Breast epithelium (tissue), 4 donors: ENCODE measurements at regions not wholly inside any gene's neighbourhood (a gene's known extent, or its start where the extent isn't known, plus 50 kb on each side); places are given as distances from the start of the nearest gene placed in this dataset.

Experiments used
- DNase-seq, 2 donors: peaks; one replicate each; pipeline ENCODE4 v3.0.0-alpha.2; 2019; ENCODE audit warnings: low spot score in 2 of 2
- H3K27ac ChIP-seq, 2 donors: fragments of 200-600 bp; sonication (generic) in 1 of 2; one replicate each; pipeline ENCODE4 v1.5.1; 2016 to 2019; ENCODE audit warnings: mild to moderate bottlenecking in 1 of 2
- H3K27me3 ChIP-seq, 2 donors: fragments of 200-600 bp; sonication (generic) in 1 of 2; one replicate each; pipeline versions ENCODE4 v1.5.1 to v1.6.0; 2017 to 2019; ENCODE audit warnings: control low read depth in 1 of 2, mild to moderate bottlenecking in 1 of 2
- H3K36me3 ChIP-seq: fragments of 200-600 bp; one replicate; pipeline ENCODE4 v1.5.1; 2019
- H3K4me1 ChIP-seq, 2 donors: fragments of 200-600 bp; sonication (generic); one replicate each; pipeline ENCODE4 v1.5.1; 2016 to 2019; ENCODE audit warnings: control low read depth in 1 of 2
- H3K4me3 ChIP-seq, 3 donors: fragments of 200-600 bp; sonication (generic); 1 replicate in 2 of 3; 2 replicates in 1 of 3; pipeline ENCODE4 v1.5.1; 2016 to 2019; ENCODE audit warnings: mild to moderate bottlenecking in 3 of 3, moderate library complexity in 2 of 3
- H3K9me3 ChIP-seq, 2 donors: fragments of 200-600 bp; sonication (generic) in 1 of 2; one replicate each; pipeline ENCODE4 v1.5.1; 2016 to 2019; ENCODE audit warnings: control low read depth in 1 of 2
- CTCF ChIP-seq, 3 donors: fragments of 450-650 bp; IDR thresholded peaks; one replicate each; pipeline ENCODE4 v1.5.1; 2016 to 2017; ENCODE audit warnings: antibody characterized with exemption in 3 of 3, mild to moderate bottlenecking in 3 of 3, moderate library complexity in 3 of 3
- POLR2A ChIP-seq: fragments of 450-650 bp; IDR thresholded peaks from one replicate; pipeline ENCODE4 v1.6.1; 2016; ENCODE audit warnings: antibody characterized with exemption, mild to moderate bottlenecking, moderate library complexity
- POLR2AphosphoS5 ChIP-seq, 3 donors: sonication (generic); formaldehyde crosslinking; IDR thresholded peaks; one replicate each; pipeline ENCODE4 v1.6.1; 2017; ENCODE audit warnings: antibody characterized with exemption in 3 of 3
- intact Hi-C: fragments of 100-400 bp; cut with DNase I; formaldehyde crosslinking; loops from one replicate; pipeline ENCODE4 v1.15.1; 2023; ENCODE audit warnings: low total_unique reads

GRCh38 chr7:13282377-13282980 lies 595.0 kb downstream of the ARL4A start:
- Histone ChIP-seq H3K27me3 (no peaks in the 10 kb centered on the region), H3K27ac (no peak overlapping the region), H3K36me3 (no peaks in the 10 kb centered on the region), H3K9me3 (no peaks in the 10 kb centered on the region), H3K4me3 (no peak overlapping the region), H3K4me1 (no peaks in the 10 kb centered on the region)
- intact Hi-C loops: no loop called here
- no peak for TF ChIP-seq POLR2AphosphoS5 (IDR thresholded peaks at IDR 0.05)
- no peak for DNase-seq

- H3K4me1 ChIP-seq: no peaks in the 10 kb centered on the region
- TF ChIP-seq POLR2AphosphoS5 (IDR thresholded peaks at IDR 0.05) (no peak), CTCF (IDR thresholded peaks at IDR 0.05) (no peak), POLR2A (no peak)
- no peak overlapping the region for H3K27ac ChIP-seq
- intact Hi-C loops: no loop called here
- no peaks in the 10 kb centered on the region for H3K9me3 ChIP-seq
- DNase-seq: no peak
- no peaks in the 10 kb centered on the region for H3K27me3 ChIP-seq
- H3K36me3 ChIP-seq: no peaks in the 10 kb centered on the region
- no peak overlapping the region for H3K4me3 ChIP-seq
Measured at GRCh38 chr7:13286916-13287315, 599.5 kb downstream of the ARL4A start.

GRCh38 chr7:13288516-13288915 lies 601.1 kb downstream of the ARL4A start:
- Histone ChIP-seq H3K27ac (no peak overlapping the region), H3K4me3 (no peak overlapping the region), H3K4me1 (no peaks in the 10 kb centered on the region), H3K27me3 (no peaks in the 10 kb centered on the region), H3K36me3 (no peaks in the 10 kb centered on the region), H3K9me3 (no peaks in the 10 kb centered on the region)
- no peak for DNase-seq
- intact Hi-C loops: no loop called here
- TF ChIP-seq CTCF (IDR thresholded peaks at IDR 0.05): no peak
- no peak for TF ChIP-seq POLR2AphosphoS5 (IDR thresholded peaks at IDR 0.05)
- no peak for TF ChIP-seq POLR2A

GRCh38 chr7:13290975-13291374 lies 603.5 kb downstream of the ARL4A start:
- no peak for DNase-seq
- no peaks in the 10 kb centered on the region for H3K9me3 ChIP-seq
- no peaks in the 10 kb centered on the region for H3K36me3 ChIP-seq
- intact Hi-C loops: no loop called here
- no peak for TF ChIP-seq POLR2AphosphoS5 (IDR thresholded peaks at IDR 0.05)
- no peak overlapping the region for H3K4me3 ChIP-seq
- no peaks in the 10 kb centered on the region for H3K27me3 ChIP-seq
- no peak overlapping the region for H3K27ac ChIP-seq
- H3K4me1 ChIP-seq: no peaks in the 10 kb centered on the region

GRCh38 chr7:13293264-13294002 lies 606.0 kb downstream of the ARL4A start:
- TF ChIP-seq POLR2A: no peak
- no peak for TF ChIP-seq POLR2AphosphoS5 (IDR thresholded peaks at IDR 0.05)
- no peak for TF ChIP-seq CTCF (IDR thresholded peaks at IDR 0.05)
- no peaks in the 10 kb centered on the region for H3K36me3 ChIP-seq
- no peaks in the 10 kb centered on the region for H3K9me3 ChIP-seq
- no peak overlapping the region for H3K4me3 ChIP-seq
- no peak overlapping the region for H3K27ac ChIP-seq
- intact Hi-C loops: no loop called here
- H3K4me1 ChIP-seq: no peaks in the 10 kb centered on the region
- DNase-seq: no peak
- no peaks in the 10 kb centered on the region for H3K27me3 ChIP-seq

GRCh38 chr7:13307040-13307439 lies 619.6 kb downstream of the ARL4A start:
- Histone ChIP-seq H3K9me3 (no peaks in the 10 kb centered on the region), H3K4me3 (no peak overlapping the region), H3K4me1 (no peaks in the 10 kb centered on the region), H3K27ac (no peak overlapping the region), H3K27me3 (no peaks in the 10 kb centered on the region), H3K36me3 (no peaks in the 10 kb centered on the region)
- intact Hi-C loops: no loop called here
- DNase-seq: no peak
- TF ChIP-seq CTCF (IDR thresholded peaks at IDR 0.05) (no peak), POLR2A (no peak), POLR2AphosphoS5 (IDR thresholded peaks at IDR 0.05) (no peak)
